ENCODE measurements at regions not wholly inside any gene's neighbourhood (a gene's known extent, or its start where the extent isn't known, plus 50 kb on each side); places are given as distances from the start of the nearest gene placed in this dataset.
"Not testable (repeated sequence)": the region's sequence is repeated elsewhere in the genome, so short reads cannot be mapped to it uniquely, and the experiment has no call there.

DNA sequence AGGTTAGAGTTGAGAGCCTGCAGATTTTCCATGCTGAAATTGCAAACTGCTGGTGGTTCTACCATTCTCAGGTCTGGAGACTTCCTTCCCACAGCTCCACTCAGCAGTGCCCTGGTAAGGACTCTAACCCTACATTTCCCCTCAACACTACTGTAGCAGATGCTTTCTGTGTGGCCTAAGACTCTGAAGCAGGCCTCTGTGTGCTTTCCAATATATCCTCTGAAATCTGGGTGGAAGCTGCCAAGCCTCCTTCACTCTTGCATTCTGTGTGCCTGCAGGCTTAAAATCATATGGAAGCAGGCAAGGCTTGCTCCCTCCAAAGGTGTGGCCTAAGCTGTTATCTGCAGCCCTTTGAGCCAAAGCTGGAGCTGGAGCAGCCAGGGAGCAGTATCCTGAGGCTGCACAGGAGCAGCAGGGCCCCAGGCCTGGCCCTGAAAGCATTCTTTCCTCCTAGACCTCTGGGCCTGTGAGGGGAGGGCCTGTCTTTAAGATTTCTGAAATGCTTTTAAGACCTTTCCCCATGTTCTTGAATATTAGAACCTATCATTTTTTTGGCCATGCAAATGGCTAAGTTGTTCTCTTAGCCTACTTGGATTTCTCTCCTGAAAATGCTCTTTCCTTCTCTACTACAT, 134.1 kb upstream of the TSHZ3 start:
- H3K27me3 ChIP-seq: no peaks in the 10 kb centered on the region
- no peak overlapping the region for H3K27ac ChIP-seq
- TF ChIP-seq POLR2A (IDR thresholded peaks at IDR 0.05) (no peak), CTCF (IDR thresholded peaks at IDR 0.05) (no peak)
- DNase-seq: no peak
- H3K4me1 ChIP-seq: no peaks in the 10 kb centered on the region
- H3K4me3 ChIP-seq: no peak overlapping the region
- no peaks in the 10 kb centered on the region for H3K36me3 ChIP-seq (ENCODE audit: low read depth, missing control alignments)
- H3K9me3 ChIP-seq: no peaks in the 10 kb centered on the region
- intact Hi-C loops (cut with DNase I; ENCODE audit: low total_unique reads): no loop called here

- H3K4me1 ChIP-seq; intact Hi-C loops (cut with DNase I; ENCODE audit: low total_unique reads); H3K27me3 ChIP-seq; DNase-seq; H3K27ac ChIP-seq; H3K4me3 ChIP-seq; H3K36me3 ChIP-seq (ENCODE audit: low read depth, missing control alignments); H3K9me3 ChIP-seq: not testable (repeated sequence)
- 80% methylated on average over 2 of the region's 2 CpGs for WGBS, 2 donors
Observed at GRCh38 chr19:31484858-31485410, 135.7 kb upstream of the TSHZ3 start.

- no peak overlapping the region for H3K27ac ChIP-seq
- no peaks in the 10 kb centered on the region for H3K9me3 ChIP-seq
- no peak for TF ChIP-seq CTCF (IDR thresholded peaks at IDR 0.05)
- TF ChIP-seq POLR2A (IDR thresholded peaks at IDR 0.05): no peak
- no peak for DNase-seq
- no peaks in the 10 kb centered on the region for H3K4me1 ChIP-seq
- 68 to 71% methylated on average over 2 of the region's 2 CpGs for WGBS, 2 donors
- H3K4me3 ChIP-seq: no peak overlapping the region
- intact Hi-C loops (cut with DNase I; ENCODE audit: low total_unique reads): no loop called here
- H3K36me3 ChIP-seq (ENCODE audit: low read depth, missing control alignments): no peaks in the 10 kb centered on the region
- H3K27me3 ChIP-seq: no peaks in the 10 kb centered on the region
Observed at GRCh38 chr19:31485472-31485871, 136.2 kb upstream of the TSHZ3 start.

DNA sequence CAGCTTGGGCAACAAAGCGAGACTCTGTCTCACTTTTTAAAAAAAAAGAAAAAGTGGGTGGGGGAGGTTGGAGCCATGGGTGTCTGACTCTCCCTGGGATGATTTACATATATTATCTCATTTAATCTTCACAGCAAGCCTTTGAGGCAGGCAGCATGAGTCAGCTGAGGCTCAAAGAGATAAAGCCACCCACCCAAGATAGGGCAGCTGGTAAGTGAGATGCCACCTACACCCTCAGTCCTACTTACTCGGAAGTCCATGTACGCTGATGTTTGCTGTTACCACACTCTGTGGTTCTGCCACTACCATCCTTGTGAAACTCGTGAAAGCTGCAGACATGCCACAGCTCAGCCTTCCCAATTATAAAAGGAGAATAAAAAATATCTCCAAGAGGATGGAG, 142.0 kb upstream of the TSHZ3 start:
- no peaks in the 10 kb centered on the region for H3K27me3 ChIP-seq
- no peak for DNase-seq
- 86 to 90% methylated on average over 4 of the region's 4 CpGs for WGBS, 2 donors
- intact Hi-C loops (cut with DNase I; ENCODE audit: low total_unique reads): no loop called here
- H3K4me1 ChIP-seq: no peaks in the 10 kb centered on the region
- H3K27ac ChIP-seq: no peak overlapping the region
- TF ChIP-seq CTCF (IDR thresholded peaks at IDR 0.05) (no peak), POLR2A (IDR thresholded peaks at IDR 0.05) (no peak)
- no peaks in the 10 kb centered on the region for H3K36me3 ChIP-seq (ENCODE audit: low read depth, missing control alignments)
- H3K9me3 ChIP-seq: no peaks in the 10 kb centered on the region
- no peak overlapping the region for H3K4me3 ChIP-seq

DNA sequence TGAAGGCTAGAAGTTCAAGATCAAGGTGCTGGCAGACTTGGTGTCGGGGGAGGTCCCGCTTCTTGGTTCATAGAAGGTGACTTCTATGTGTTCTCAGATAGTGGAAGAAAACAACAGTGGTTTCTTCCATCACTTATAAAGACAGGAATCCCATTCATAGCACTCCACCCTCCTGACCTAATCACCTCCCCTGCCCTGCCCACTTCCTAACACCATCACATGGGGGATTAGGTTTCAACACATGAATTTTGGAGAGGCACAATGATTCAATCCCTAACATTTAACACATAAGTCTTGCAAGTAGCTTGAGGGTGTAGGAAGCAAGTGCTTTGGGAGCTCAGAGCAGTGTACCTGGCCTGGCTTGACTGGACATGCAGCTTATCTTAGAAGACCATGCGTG, 142.8 kb upstream of the TSHZ3 start:
- TF ChIP-seq CTCF (IDR thresholded peaks at IDR 0.05): no peak
- no peak for TF ChIP-seq POLR2A (IDR thresholded peaks at IDR 0.05)
- DNase-seq: no peak
- Histone ChIP-seq H3K4me3 (no peak overlapping the region), H3K27ac (no peak overlapping the region), H3K4me1 (no peaks in the 10 kb centered on the region), H3K9me3 (no peaks in the 10 kb centered on the region), H3K36me3 (ENCODE audit: low read depth, missing control alignments) (no peaks in the 10 kb centered on the region), H3K27me3 (no peaks in the 10 kb centered on the region)
- intact Hi-C loops (cut with DNase I; ENCODE audit: low total_unique reads): no loop called here
- 97 to 100% methylated on average over 2 to 3 of the region's 3 CpGs for WGBS, 2 donors
